ENCODE measurements at regions not wholly inside any gene's neighbourhood (a gene's known extent, or its start where the extent isn't known, plus 50 kb on each side); places are given as distances from the start of the nearest gene placed in this dataset.
"Not testable (repeated sequence)": the region's sequence is repeated elsewhere in the genome, so short reads cannot be mapped to it uniquely, and the experiment has no call there.

- DNase-seq = no peak
- 89 to 94% (median 91%) methylated on average over 3 of the region's 3 CpGs for WGBS, 5 donors
- H3K9me3 ChIP-seq = no peaks in the 10 kb centered on the region
- H3K4me1 ChIP-seq = no peaks in the 10 kb centered on the region
- no peak overlapping the region for H3K27ac ChIP-seq
- intact Hi-C loops (cut with DNase I; ENCODE audit: low total_unique reads) = no loop called here
- TF ChIP-seq POLR2A (IDR thresholded peaks at IDR 0.05) = no peak
- no peak for TF ChIP-seq POLR2AphosphoS5 (IDR thresholded peaks at IDR 0.05)
- H3K4me3 ChIP-seq = no peak overlapping the region
- no peaks in the 10 kb centered on the region for H3K27me3 ChIP-seq (replicated peaks in 1 of 7)
- H3K36me3 ChIP-seq = no peaks in the 10 kb centered on the region
These were observed 828.8 kb downstream of the TMTC2 start for GRCh38 chr12:83515306-83516026.

GRCh38 chr12:83514372-83514771 lies 827.7 kb downstream of the TMTC2 start:
- intact Hi-C loops (cut with DNase I; ENCODE audit: low total_unique reads) = no loop called here
- no peak for DNase-seq
- Histone ChIP-seq H3K27ac (no peak overlapping the region), H3K4me3 (no peak overlapping the region), H3K27me3 (replicated peaks in 1 of 7) (no peaks in the 10 kb centered on the region), H3K36me3 (no peaks in the 10 kb centered on the region), H3K4me1 (no peaks in the 10 kb centered on the region), H3K9me3 (no peaks in the 10 kb centered on the region)
- TF ChIP-seq POLR2AphosphoS5 (IDR thresholded peaks at IDR 0.05) = no peak
- no peak for TF ChIP-seq CTCF (IDR thresholded peaks at IDR 0.05 in 8 of 11, conservative IDR thresholded peaks at IDR 0.05 in 3 of 11)
- TF ChIP-seq POLR2A (IDR thresholded peaks at IDR 0.05) = no peak
- WGBS, 5 donors = 84 to 98% (median 87%) methylated on average over 1 of the region's 1 CpG

GRCh38 chr12:83506841-83507240 lies 820.1 kb downstream of the TMTC2 start:
- TF ChIP-seq CTCF (IDR thresholded peaks at IDR 0.05 in 8 of 11, conservative IDR thresholded peaks at IDR 0.05 in 3 of 11) (no peak), POLR2A (IDR thresholded peaks at IDR 0.05) (no peak), POLR2AphosphoS5 (IDR thresholded peaks at IDR 0.05) (no peak)
- 82 to 96% (median 90%) methylated on average over 5 of the region's 5 CpGs for WGBS, 5 donors
- DNase-seq = peak; percentile 62
- Histone ChIP-seq H3K27me3 (replicated peaks in 1 of 7) (no peaks in the 10 kb centered on the region), H3K27ac (no peak overlapping the region), H3K4me1 (no peaks in the 10 kb centered on the region), H3K4me3 (no peak overlapping the region), H3K9me3 (peaks cover 0 to 5% (median 0%) of the 10 kb centered on the region in 8 donors), H3K36me3 (no peaks in the 10 kb centered on the region)
- intact Hi-C loops (cut with DNase I; ENCODE audit: low total_unique reads) = no loop called here

- TF ChIP-seq CTCF (IDR thresholded peaks at IDR 0.05 in 8 of 11, conservative IDR thresholded peaks at IDR 0.05 in 3 of 11) = no peak
- WGBS, 5 donors = 50 to 71% (median 68%) methylated on average over 2 of the region's 2 CpGs
- Histone ChIP-seq H3K36me3 (no peaks in the 10 kb centered on the region), H3K4me1 (no peaks in the 10 kb centered on the region), H3K9me3 (peaks cover 0 to 10% (median 0%) of the 10 kb centered on the region in 8 donors), H3K27me3 (replicated peaks in 1 of 7) (no peaks in the 10 kb centered on the region), H3K4me3 (no peak overlapping the region), H3K27ac (no peak overlapping the region)
- intact Hi-C loops (cut with DNase I; ENCODE audit: low total_unique reads) = no loop called here
- DNase-seq = no peak
These were observed 818.9 kb downstream of the TMTC2 start for GRCh38 chr12:83505586-83505985.

- H3K27me3 ChIP-seq (replicated peaks in 1 of 7); DNase-seq; intact Hi-C loops (cut with DNase I; ENCODE audit: low total_unique reads); H3K4me3 ChIP-seq; H3K36me3 ChIP-seq; H3K27ac ChIP-seq; H3K4me1 ChIP-seq: not testable (repeated sequence)
- H3K9me3 ChIP-seq = peaks cover 0 to 15% (median 4%) of the 10 kb centered on the region in 8 donors
These were observed 813.2 kb downstream of the TMTC2 start for GRCh38 chr12:83499894-83500293.

Data from spleen (tissue), 11 donors.